Neural crest cell (in vitro differentiated cells): ENCODE measurements at regions not wholly inside any gene's neighbourhood (a gene's known extent, or its start where the extent isn't known, plus 50 kb on each side); places are given as distances from the start of the nearest gene placed in this dataset.
"Not testable (repeated sequence)": the region's sequence is repeated elsewhere in the genome, so short reads cannot be mapped to it uniquely, and the experiment has no call there.

ENCODE experiments used
- DNase-seq: peaks from one replicate; pipeline ENCODE4 v3.0.0; 2021; ENCODE audit warnings: low read depth, mixed read lengths, low spot score
- H3K27ac Mint-ChIP-seq: one replicate; pipeline ENCODE4 v1.8.0; 2021; ENCODE audit warnings: mild to moderate bottlenecking, mixed read lengths; ENCODE audit not compliant: unreplicated experiment
- H3K27me3 Mint-ChIP-seq: 2 replicates; pipeline ENCODE4 v1.8.0; 2021; ENCODE audit warnings: low read depth, mild to moderate bottlenecking, mixed read lengths
- H3K36me3 Mint-ChIP-seq: 2 replicates; pipeline ENCODE4 v1.8.0; 2021; ENCODE audit warnings: low read depth, mild to moderate bottlenecking, mixed read lengths
- H3K4me1 Mint-ChIP-seq: 2 replicates; pipeline ENCODE4 v1.8.0; 2021; ENCODE audit warnings: mixed read lengths
- H3K4me3 Mint-ChIP-seq: one replicate; pipeline ENCODE4 v1.8.0; 2021; ENCODE audit warnings: mild to moderate bottlenecking, mixed read lengths
- H3K9me3 Mint-ChIP-seq: 2 replicates; pipeline ENCODE4 v1.8.0; 2021; ENCODE audit warnings: mixed read lengths
- TF ChIP-seq, protein P1 (sequence below): fragments of 200-600 bp; sonication (generic); conservative IDR thresholded peaks from 2 replicates; pipeline ENCODE4 v1.5.0; 2021; ENCODE audit warnings: antibody characterized with exemption, mild to moderate bottlenecking

DNA sequence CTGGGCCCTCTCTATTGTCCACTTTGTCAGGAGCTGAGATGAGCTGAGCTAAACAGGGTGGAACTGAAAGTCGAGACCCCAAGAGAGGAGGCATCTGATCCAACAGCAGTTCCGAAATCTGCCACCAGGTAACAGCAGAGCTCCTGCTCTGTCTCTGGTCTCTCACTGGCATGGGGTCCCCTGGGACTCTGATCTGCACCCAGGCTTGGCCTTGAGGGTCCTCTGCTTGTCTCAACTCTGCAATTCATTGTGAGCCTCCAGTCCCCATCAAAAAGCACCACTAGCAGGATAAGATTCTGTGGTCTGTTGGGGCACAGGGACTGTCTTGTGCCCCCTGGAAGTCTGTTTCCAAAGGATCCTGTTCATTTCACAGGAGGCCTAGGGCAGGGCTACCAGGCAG is 62.5 kb upstream of the TOP1 start:
- H3K36me3 Mint-ChIP-seq, result no peaks in the 10 kb centered on the region
- H3K4me1 Mint-ChIP-seq, result peaks cover 9% of the 10 kb centered on the region
- H3K27ac Mint-ChIP-seq, result no peak overlapping the region
- H3K4me3 Mint-ChIP-seq, result no peak overlapping the region
- no peak for DNase-seq
- no peaks in the 10 kb centered on the region for H3K27me3 Mint-ChIP-seq
- H3K9me3 Mint-ChIP-seq, result no peaks in the 10 kb centered on the region
- TF ChIP-seq, protein P1, sequence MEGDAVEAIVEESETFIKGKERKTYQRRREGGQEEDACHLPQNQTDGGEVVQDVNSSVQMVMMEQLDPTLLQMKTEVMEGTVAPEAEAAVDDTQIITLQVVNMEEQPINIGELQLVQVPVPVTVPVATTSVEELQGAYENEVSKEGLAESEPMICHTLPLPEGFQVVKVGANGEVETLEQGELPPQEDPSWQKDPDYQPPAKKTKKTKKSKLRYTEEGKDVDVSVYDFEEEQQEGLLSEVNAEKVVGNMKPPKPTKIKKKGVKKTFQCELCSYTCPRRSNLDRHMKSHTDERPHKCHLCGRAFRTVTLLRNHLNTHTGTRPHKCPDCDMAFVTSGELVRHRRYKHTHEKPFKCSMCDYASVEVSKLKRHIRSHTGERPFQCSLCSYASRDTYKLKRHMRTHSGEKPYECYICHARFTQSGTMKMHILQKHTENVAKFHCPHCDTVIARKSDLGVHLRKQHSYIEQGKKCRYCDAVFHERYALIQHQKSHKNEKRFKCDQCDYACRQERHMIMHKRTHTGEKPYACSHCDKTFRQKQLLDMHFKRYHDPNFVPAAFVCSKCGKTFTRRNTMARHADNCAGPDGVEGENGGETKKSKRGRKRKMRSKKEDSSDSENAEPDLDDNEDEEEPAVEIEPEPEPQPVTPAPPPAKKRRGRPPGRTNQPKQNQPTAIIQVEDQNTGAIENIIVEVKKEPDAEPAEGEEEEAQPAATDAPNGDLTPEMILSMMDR, result peak; percentile 41

DNA sequence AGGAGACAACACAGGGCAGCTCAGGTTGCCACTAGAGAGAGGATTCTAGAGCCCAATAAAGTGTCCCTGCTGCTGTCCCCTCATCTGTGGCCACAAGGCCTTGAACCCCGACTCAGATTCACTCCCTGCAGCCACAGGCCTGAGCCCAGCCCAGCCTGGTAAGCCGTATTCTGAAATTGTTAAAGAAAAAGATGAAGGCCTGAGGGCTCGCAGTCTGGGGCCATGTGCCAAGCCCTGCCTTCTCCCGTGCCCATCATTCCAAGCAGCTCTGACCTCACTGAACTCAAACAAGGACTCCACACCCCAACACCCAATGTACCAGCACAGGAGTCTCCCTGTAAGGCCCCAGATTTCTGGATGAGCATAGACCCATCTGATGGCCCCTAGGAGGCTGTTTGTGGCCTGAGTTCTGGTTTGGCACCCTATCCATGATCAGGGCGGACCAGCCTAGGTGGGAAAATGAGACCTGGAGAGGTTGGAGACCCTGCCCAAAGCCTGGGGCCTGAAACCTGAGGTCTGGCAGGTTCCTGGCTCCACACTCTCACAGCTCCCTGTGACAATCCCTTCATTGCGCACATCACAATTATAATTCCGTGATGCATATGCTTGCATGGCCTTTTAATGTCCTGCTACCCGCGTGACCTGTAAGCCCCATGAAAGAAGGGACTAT is 62.0 kb upstream of the TOP1 start:
- TF ChIP-seq, protein P1, result no peak
- Mint-ChIP-seq H3K4me3 (no peak overlapping the region), H3K36me3 (no peaks in the 10 kb centered on the region), H3K9me3 (no peaks in the 10 kb centered on the region), H3K4me1 (peaks cover 9% of the 10 kb centered on the region), H3K27me3 (no peaks in the 10 kb centered on the region), H3K27ac (no peak overlapping the region)
- no peak for DNase-seq

DNA sequence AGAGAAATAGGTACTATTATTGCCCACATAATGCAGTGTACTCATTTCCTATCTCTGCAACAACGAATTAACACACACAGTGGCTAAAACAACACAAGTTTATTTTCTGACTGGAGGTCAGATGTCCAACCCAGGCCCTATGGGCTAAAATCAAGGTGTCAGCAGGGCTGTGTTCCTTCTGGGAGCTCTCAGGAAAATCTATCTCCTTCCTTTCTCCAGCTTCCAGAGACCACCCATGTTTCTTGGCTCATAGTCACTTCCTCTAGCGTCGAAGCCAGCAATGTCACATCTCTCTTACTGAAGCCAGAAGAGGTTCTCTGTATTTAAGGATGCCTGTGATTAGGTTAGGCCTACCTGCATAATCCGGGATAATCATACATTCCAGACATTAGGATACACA is 60.9 kb upstream of the TOP1 start:
- no peak overlapping the region for H3K27ac Mint-ChIP-seq

DNA sequence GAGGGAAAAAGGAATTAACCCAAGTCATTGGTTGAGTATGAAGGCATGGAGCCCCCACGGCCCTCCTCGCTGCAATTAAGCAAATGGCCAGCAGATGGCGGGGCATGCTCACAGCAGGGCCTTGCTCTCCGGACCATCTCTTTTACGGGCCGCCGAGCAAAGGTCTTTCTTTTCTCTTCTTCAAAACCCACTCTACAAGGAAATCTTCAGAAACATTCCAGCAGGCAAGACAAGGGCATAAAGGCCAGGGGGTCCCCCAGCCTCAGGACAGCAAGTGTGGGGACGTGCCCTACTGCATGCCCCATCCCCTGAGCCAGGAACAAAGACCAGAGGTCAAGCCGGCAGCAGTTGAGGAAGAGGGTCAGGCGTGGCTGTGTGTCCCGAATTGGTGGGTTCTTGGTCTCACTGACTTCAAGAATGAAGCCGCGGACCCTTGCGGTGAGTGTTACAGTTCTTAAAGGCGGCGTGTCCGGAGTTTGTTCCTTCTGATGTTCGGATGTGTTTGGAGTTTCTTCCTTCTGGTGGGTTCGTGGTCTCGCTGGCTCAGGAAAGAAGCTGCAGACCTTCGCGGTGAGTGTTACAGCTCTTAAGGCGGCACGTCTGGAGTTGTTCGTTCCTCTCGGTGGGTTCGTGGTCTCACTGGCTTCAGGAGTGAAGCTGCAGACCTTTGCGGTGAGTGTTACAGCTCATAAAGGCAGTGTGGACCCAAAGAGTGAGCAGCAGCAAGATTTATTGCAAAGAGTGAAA is 59.6 kb upstream of the TOP1 start:
- not testable (repeated sequence) for H3K36me3 Mint-ChIP-seq, H3K4me1 Mint-ChIP-seq, H3K27me3 Mint-ChIP-seq, H3K9me3 Mint-ChIP-seq
- peak; percentile 93 for DNase-seq
- TF ChIP-seq, protein P1, result peak; percentile 98
- Mint-ChIP-seq H3K27ac (peak overlapping the region; percentile 7), H3K4me3 (peak overlapping the region; percentile 12)

More for the DNA sequence above, 60.9 kb upstream of the TOP1 start:
- Mint-ChIP-seq H3K36me3 (no peaks in the 10 kb centered on the region), H3K4me1 (peaks cover 9% of the 10 kb centered on the region), H3K4me3 (no peak overlapping the region), H3K9me3 (no peaks in the 10 kb centered on the region), H3K27me3 (no peaks in the 10 kb centered on the region)
- DNase-seq, result no peak
- TF ChIP-seq, protein P1, result no peak

DNA sequence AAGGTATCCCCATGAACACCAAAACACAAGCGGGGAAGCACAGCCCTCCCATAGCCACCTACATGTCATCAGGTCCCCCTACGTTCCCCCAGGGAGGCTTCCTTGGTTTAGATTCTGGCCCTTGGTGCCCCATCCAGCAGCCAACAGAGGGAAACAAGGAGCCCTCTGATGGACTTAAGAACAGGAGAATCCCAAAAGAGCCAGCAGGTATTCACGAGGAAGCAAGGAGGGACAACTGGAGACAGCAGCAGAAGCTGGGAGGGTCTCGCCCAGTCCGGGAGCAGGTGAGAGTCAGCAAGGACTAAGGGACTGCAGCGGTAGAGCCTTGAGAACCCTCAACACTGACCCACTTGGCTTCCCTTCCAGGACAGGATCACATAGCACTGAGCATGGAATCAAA is 58.4 kb upstream of the TOP1 start:
- Mint-ChIP-seq H3K36me3 (no peaks in the 10 kb centered on the region), H3K27me3 (peaks cover 12% of the 10 kb centered on the region), H3K4me1 (peaks cover 9% of the 10 kb centered on the region), H3K4me3 (no peak overlapping the region), H3K27ac (no peak overlapping the region), H3K9me3 (no peaks in the 10 kb centered on the region)
- TF ChIP-seq, protein P1, result no peak
- DNase-seq, result no peak
